ENCODE measurements at regions not wholly inside any gene's neighbourhood (a gene's known extent, or its start where the extent isn't known, plus 50 kb on each side); places are given as distances from the start of the nearest gene placed in this dataset.

GRCh38 chr16:65855171-65856145 is 511.0 kb upstream of the CDH5 start:
- TF ChIP-seq, protein P1, sequence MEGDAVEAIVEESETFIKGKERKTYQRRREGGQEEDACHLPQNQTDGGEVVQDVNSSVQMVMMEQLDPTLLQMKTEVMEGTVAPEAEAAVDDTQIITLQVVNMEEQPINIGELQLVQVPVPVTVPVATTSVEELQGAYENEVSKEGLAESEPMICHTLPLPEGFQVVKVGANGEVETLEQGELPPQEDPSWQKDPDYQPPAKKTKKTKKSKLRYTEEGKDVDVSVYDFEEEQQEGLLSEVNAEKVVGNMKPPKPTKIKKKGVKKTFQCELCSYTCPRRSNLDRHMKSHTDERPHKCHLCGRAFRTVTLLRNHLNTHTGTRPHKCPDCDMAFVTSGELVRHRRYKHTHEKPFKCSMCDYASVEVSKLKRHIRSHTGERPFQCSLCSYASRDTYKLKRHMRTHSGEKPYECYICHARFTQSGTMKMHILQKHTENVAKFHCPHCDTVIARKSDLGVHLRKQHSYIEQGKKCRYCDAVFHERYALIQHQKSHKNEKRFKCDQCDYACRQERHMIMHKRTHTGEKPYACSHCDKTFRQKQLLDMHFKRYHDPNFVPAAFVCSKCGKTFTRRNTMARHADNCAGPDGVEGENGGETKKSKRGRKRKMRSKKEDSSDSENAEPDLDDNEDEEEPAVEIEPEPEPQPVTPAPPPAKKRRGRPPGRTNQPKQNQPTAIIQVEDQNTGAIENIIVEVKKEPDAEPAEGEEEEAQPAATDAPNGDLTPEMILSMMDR (IDR thresholded peaks at IDR 0.05): no peak
- TF ChIP-seq POLR2A (IDR thresholded peaks at IDR 0.05): no peak

All from Peyer's patch (tissue), 4 donors.